Activated B cell treated with CpG ODN at 0.5 μM for 24 hours (primary cell): ENCODE measurements at regions not wholly inside any gene's neighbourhood (a gene's known extent, or its start where the extent isn't known, plus 50 kb on each side); places are given as distances from the start of the nearest gene placed in this dataset.

ENCODE experiments used
- ATAC-seq: fragments of 200-7000 bp; cut with Tn5 transposase; one replicate; pipeline ENCODE4 v1.10.0; 2021; ENCODE audit warnings: low read depth, mild to moderate bottlenecking, moderate library complexity
- CTCF ChIA-PET: fragments of 350-600 bp; sonication (Branson Sonifier 250); formaldehyde crosslinking; loops from one replicate; lab custom pipeline; 2021; ENCODE audit warnings: antibody characterized with exemption; lab: Charles Lee
- POLR2A ChIA-PET: fragments of 350-600 bp; sonication (Branson Sonifier 250); formaldehyde crosslinking; loops from one replicate; lab custom pipeline; 2021; ENCODE audit warnings: antibody characterized with exemption; lab: Charles Lee
- DNase-seq: peaks from one replicate; pipeline ENCODE4 v3.0.0; 2022
- H3K27ac Mint-ChIP-seq: one replicate; pipeline ENCODE4 v1.8.0; 2020; ENCODE audit warnings: mixed read lengths
- H3K27me3 Mint-ChIP-seq: one replicate; pipeline ENCODE4 v1.8.0; 2021; ENCODE audit warnings: mixed read lengths
- H3K36me3 Mint-ChIP-seq: one replicate; pipeline ENCODE4 v1.8.0; 2021; ENCODE audit warnings: low read depth, mixed read lengths
- H3K4me1 Mint-ChIP-seq: one replicate; pipeline ENCODE4 v1.8.0; 2021; ENCODE audit warnings: mixed read lengths
- H3K4me3 Mint-ChIP-seq: one replicate; pipeline ENCODE4 v1.8.0; 2020; ENCODE audit warnings: mild to moderate bottlenecking, mixed read lengths
- H3K9me3 Mint-ChIP-seq: one replicate; pipeline ENCODE4 v1.8.0; 2020; ENCODE audit warnings: mixed read lengths
- CTCF ChIP-seq: fragments of 200-600 bp; IDR thresholded peaks from one replicate; pipeline ENCODE4 v1.8.0; 2022; ENCODE audit warnings: antibody characterized with exemption, mild to moderate bottlenecking
- intact Hi-C: fragments of 100-400 bp; cut with micrococcal nuclease; formaldehyde crosslinking; loops from one replicate; pipeline ENCODE4 v1.15.1; 2024

GRCh38 chr1:166272851-166273250, 106.0 kb upstream of the FAM78B start:
- H3K36me3 Mint-ChIP-seq, result no peaks in the 10 kb centered on the region
- POLR2A ChIA-PET, result no interaction called here
- peaks cover 7% of the 10 kb centered on the region for H3K9me3 Mint-ChIP-seq
- DNase-seq (no peak), ATAC-seq (no peak)
- TF ChIP-seq CTCF, result no peak
- H3K4me3 Mint-ChIP-seq, result no peak overlapping the region
- CTCF ChIA-PET, result no interaction called here
- intact Hi-C loops, result no loop called here
- no peaks in the 10 kb centered on the region for H3K4me1 Mint-ChIP-seq
- H3K27ac Mint-ChIP-seq, result no peak overlapping the region
- H3K27me3 Mint-ChIP-seq, result peaks cover 2% of the 10 kb centered on the region

- Mint-ChIP-seq H3K9me3 (peaks cover 7% of the 10 kb centered on the region), H3K27me3 (peaks cover 2% of the 10 kb centered on the region)
- no peak for TF ChIP-seq CTCF
Measured at GRCh38 chr1:166273618-166274017, 106.8 kb upstream of the FAM78B start.

GRCh38 chr1:166282391-166283137, 115.8 kb upstream of the FAM78B start:
- no peaks in the 10 kb centered on the region for H3K36me3 Mint-ChIP-seq
- no peak for ATAC-seq
- ChIA-PET CTCF (no interaction called here), POLR2A (no interaction called here)
- intact Hi-C loops, result no loop called here
- DNase-seq, result no peak
- no peaks in the 10 kb centered on the region for H3K4me1 Mint-ChIP-seq
- no peaks in the 10 kb centered on the region for H3K27me3 Mint-ChIP-seq
- no peak overlapping the region for H3K4me3 Mint-ChIP-seq
- H3K27ac Mint-ChIP-seq, result no peak overlapping the region
- H3K9me3 Mint-ChIP-seq, result no peaks in the 10 kb centered on the region
- TF ChIP-seq CTCF, result no peak

More at GRCh38 chr1:166273618-166274017, 106.8 kb upstream of the FAM78B start:
- DNase-seq, result no peak
- intact Hi-C loops, result no loop called here
- H3K4me3 Mint-ChIP-seq, result no peak overlapping the region
- no peak overlapping the region for H3K27ac Mint-ChIP-seq
- CTCF ChIA-PET, result no interaction called here
- no peaks in the 10 kb centered on the region for H3K36me3 Mint-ChIP-seq
- no peak for ATAC-seq
- H3K4me1 Mint-ChIP-seq, result no peaks in the 10 kb centered on the region
- POLR2A ChIA-PET, result no interaction called here

GRCh38 chr1:166283190-166283589, 116.4 kb upstream of the FAM78B start:
- ChIA-PET CTCF (no interaction called here), POLR2A (no interaction called here)
- Mint-ChIP-seq H3K9me3 (no peaks in the 10 kb centered on the region), H3K4me1 (no peaks in the 10 kb centered on the region), H3K27me3 (no peaks in the 10 kb centered on the region), H3K36me3 (no peaks in the 10 kb centered on the region), H3K27ac (no peak overlapping the region), H3K4me3 (no peak overlapping the region)
- intact Hi-C loops, result no loop called here
- TF ChIP-seq CTCF, result no peak
- ATAC-seq (no peak), DNase-seq (no peak)

- no peaks in the 10 kb centered on the region for H3K36me3 Mint-ChIP-seq
- no peaks in the 10 kb centered on the region for H3K27me3 Mint-ChIP-seq
- H3K27ac Mint-ChIP-seq, result no peak overlapping the region
- H3K4me3 Mint-ChIP-seq, result no peak overlapping the region
- H3K9me3 Mint-ChIP-seq, result no peaks in the 10 kb centered on the region
- TF ChIP-seq CTCF, result no peak
- CTCF ChIA-PET, result no interaction called here
- intact Hi-C loops, result no loop called here
- POLR2A ChIA-PET, result no interaction called here
- H3K4me1 Mint-ChIP-seq, result no peaks in the 10 kb centered on the region
- DNase-seq (no peak), ATAC-seq (no peak)
Measured at GRCh38 chr1:166283600-166283999, 116.8 kb upstream of the FAM78B start.
